ENCODE measurements at regions not wholly inside any gene's neighbourhood (a gene's known extent, or its start where the extent isn't known, plus 50 kb on each side); places are given as distances from the start of the nearest gene placed in this dataset.

- in situ Hi-C loops (cut with MboI; ENCODE audit: low sequenced_read_pairs, unreplicated experiment), result no loop called here
- no peak for TF ChIP-seq CTCF (IDR thresholded peaks at IDR 0.05; ENCODE audit: borderline replicate concordance, control extremely low read depth, extremely low read depth, insufficient read depth, missing control alignments)
Measured at GRCh38 chr3:40827942-40828688, 303.4 kb downstream of the ZNF621 start.

GRCh38 chr3:40828741-40829415, 304.1 kb downstream of the ZNF621 start:
- TF ChIP-seq CTCF (IDR thresholded peaks at IDR 0.05; ENCODE audit: borderline replicate concordance, control extremely low read depth, extremely low read depth, insufficient read depth, missing control alignments), result no peak
- in situ Hi-C loops (cut with MboI; ENCODE audit: low sequenced_read_pairs, unreplicated experiment), result no loop called here

More at GRCh38 chr3:40827942-40828688, 303.4 kb downstream of the ZNF621 start:
- DNase-seq (ENCODE audit: low spot score), result no peak

GRCh38 chr3:40829876-40830275, 305.1 kb downstream of the ZNF621 start:
- no peak for TF ChIP-seq CTCF (IDR thresholded peaks at IDR 0.05; ENCODE audit: borderline replicate concordance, control extremely low read depth, extremely low read depth, insufficient read depth, missing control alignments)
- in situ Hi-C loops (cut with MboI; ENCODE audit: low sequenced_read_pairs, unreplicated experiment), result no loop called here
- DNase-seq (ENCODE audit: low spot score), result no peak

More at GRCh38 chr3:40828741-40829415, 304.1 kb downstream of the ZNF621 start:
- no peak for DNase-seq (ENCODE audit: low spot score)

GRCh38 chr3:40837300-40837699, 312.5 kb downstream of the ZNF621 start:
- TF ChIP-seq CTCF (IDR thresholded peaks at IDR 0.05; ENCODE audit: borderline replicate concordance, control extremely low read depth, extremely low read depth, insufficient read depth, missing control alignments), result no peak
- DNase-seq (ENCODE audit: low spot score), result no peak
- in situ Hi-C loops (cut with MboI; ENCODE audit: low sequenced_read_pairs, unreplicated experiment), result no loop called here

- in situ Hi-C loops (cut with MboI; ENCODE audit: low sequenced_read_pairs, unreplicated experiment), result no loop called here
- no peak for TF ChIP-seq CTCF (IDR thresholded peaks at IDR 0.05; ENCODE audit: borderline replicate concordance, control extremely low read depth, extremely low read depth, insufficient read depth, missing control alignments)
- no peak for DNase-seq (ENCODE audit: low spot score)
Measured at GRCh38 chr3:40841131-40841530, 316.4 kb downstream of the ZNF621 start.

- in situ Hi-C loops (cut with MboI; ENCODE audit: low sequenced_read_pairs, unreplicated experiment), result no loop called here
Measured at GRCh38 chr3:40841570-40842109, 316.9 kb downstream of the ZNF621 start.

More at GRCh38 chr3:40841570-40842109, 316.9 kb downstream of the ZNF621 start:
- TF ChIP-seq CTCF (IDR thresholded peaks at IDR 0.05; ENCODE audit: borderline replicate concordance, control extremely low read depth, extremely low read depth, insufficient read depth, missing control alignments), result no peak
- no peak for DNase-seq (ENCODE audit: low spot score)

Data from GM13976 (cell line).